ENCODE measurements at regions not wholly inside any gene's neighbourhood (a gene's known extent, or its start where the extent isn't known, plus 50 kb on each side); places are given as distances from the start of the nearest gene placed in this dataset.

DNA sequence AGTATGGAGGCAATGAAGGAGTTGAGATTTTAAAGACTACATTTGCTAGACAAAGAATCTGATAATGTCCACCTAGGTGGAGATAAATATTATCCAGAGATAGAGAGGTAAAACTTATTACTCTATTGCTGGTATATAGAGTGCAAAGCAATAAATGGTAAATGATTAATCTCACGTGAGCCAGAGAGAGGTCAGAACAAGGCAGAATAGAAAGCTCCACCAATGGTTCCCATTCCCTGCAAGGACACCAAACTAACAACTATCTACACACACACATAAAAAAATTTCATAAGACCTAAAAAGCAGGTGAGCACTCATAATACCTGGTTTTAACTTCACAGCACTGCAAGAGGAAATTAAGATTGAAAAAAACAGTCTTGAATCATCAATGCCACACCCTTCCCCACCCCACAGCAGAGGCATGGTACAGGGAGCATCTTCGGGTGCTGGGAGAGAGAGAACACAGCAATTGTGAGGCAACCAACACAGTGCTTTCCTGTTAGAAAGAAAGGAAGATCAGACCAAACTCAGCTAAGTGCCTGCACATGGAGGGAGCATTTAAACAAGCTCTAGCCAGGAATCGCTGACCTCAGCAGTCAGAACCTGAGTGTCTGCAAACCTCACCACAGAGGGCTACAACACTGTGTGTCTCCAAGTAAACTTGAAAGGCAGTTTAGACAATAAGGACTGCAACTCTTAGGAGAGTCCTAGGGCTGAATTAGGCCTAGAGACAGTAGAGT is 1432.6 kb upstream of the TMEFF2 start:
- Histone ChIP-seq H3K27me3 (replicated peaks; ENCODE audit: insufficient read depth, low read depth, low read length, poor library complexity) (no peaks in the 10 kb centered on the region), H3K4me1 (ENCODE audit: insufficient read depth, low read length, poor library complexity, severe bottlenecking) (no peaks in the 10 kb centered on the region), H3K9me3 (ENCODE audit: low read depth, low read length, poor library complexity, severe bottlenecking) (no peaks in the 10 kb centered on the region), H3K36me3 (ENCODE audit: insufficient read depth, low read length, poor library complexity, severe bottlenecking) (no peaks in the 10 kb centered on the region), H3K27ac (ENCODE audit: low read depth, low read length, poor library complexity, severe bottlenecking) (no peak overlapping the region), H3K4me3 (ENCODE audit: low read depth, low read length, poor library complexity, severe bottlenecking) (no peak overlapping the region)
- BruUV-seq (replicated peaks): no TSS peak
- CTCF ChIA-PET: no interaction called here
- POLR2A ChIA-PET (ENCODE audit: low non-redundant PET): no interaction called here
- intact Hi-C loops (cut with micrococcal nuclease; ENCODE audit: unreplicated experiment): no loop called here
- TF ChIP-seq EZH2 (IDR thresholded peaks at IDR 0.05; ENCODE audit: borderline replicate concordance, low read depth, low read length, poor library complexity, severe bottlenecking): no peak
- TF ChIP-seq, protein P1, sequence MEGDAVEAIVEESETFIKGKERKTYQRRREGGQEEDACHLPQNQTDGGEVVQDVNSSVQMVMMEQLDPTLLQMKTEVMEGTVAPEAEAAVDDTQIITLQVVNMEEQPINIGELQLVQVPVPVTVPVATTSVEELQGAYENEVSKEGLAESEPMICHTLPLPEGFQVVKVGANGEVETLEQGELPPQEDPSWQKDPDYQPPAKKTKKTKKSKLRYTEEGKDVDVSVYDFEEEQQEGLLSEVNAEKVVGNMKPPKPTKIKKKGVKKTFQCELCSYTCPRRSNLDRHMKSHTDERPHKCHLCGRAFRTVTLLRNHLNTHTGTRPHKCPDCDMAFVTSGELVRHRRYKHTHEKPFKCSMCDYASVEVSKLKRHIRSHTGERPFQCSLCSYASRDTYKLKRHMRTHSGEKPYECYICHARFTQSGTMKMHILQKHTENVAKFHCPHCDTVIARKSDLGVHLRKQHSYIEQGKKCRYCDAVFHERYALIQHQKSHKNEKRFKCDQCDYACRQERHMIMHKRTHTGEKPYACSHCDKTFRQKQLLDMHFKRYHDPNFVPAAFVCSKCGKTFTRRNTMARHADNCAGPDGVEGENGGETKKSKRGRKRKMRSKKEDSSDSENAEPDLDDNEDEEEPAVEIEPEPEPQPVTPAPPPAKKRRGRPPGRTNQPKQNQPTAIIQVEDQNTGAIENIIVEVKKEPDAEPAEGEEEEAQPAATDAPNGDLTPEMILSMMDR (conservative IDR thresholded peaks at IDR 0.05; ENCODE audit: low read depth, low read length): no peak
- DNase-seq (ENCODE audit: low spot score): no peak

DNA sequence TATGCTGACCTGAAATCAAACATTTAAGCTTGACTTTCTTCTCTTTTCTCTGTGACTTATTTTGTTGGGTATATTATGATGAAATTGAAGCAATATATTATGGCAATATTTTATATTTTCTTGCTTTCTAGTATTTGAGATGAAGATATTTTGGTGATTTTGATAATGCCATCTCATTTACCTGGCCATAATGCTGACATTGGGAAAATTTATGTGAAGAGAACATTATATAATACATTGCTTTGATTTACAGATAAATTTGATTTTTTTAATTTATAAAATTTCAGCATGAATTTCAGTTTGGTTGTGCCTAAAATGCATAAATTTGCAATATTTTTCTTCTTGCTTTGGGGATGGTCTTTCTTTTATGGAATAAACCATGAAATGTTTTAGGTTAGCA is 1413.7 kb upstream of the TMEFF2 start:
- Histone ChIP-seq H3K27me3 (replicated peaks; ENCODE audit: insufficient read depth, low read depth, low read length, poor library complexity) (no peaks in the 10 kb centered on the region), H3K9me3 (ENCODE audit: low read depth, low read length, poor library complexity, severe bottlenecking) (no peaks in the 10 kb centered on the region), H3K36me3 (ENCODE audit: insufficient read depth, low read length, poor library complexity, severe bottlenecking) (no peaks in the 10 kb centered on the region), H3K4me3 (ENCODE audit: low read depth, low read length, poor library complexity, severe bottlenecking) (no peak overlapping the region), H3K27ac (ENCODE audit: low read depth, low read length, poor library complexity, severe bottlenecking) (no peak overlapping the region), H3K4me1 (ENCODE audit: insufficient read depth, low read length, poor library complexity, severe bottlenecking) (no peaks in the 10 kb centered on the region)
- no peak for DNase-seq (ENCODE audit: low spot score)
- CTCF ChIA-PET: no interaction called here
- TF ChIP-seq, protein P1 (conservative IDR thresholded peaks at IDR 0.05; ENCODE audit: low read depth, low read length): no peak
- POLR2A ChIA-PET (ENCODE audit: low non-redundant PET): no interaction called here
- no TSS peak for BruUV-seq (replicated peaks)
- intact Hi-C loops (cut with micrococcal nuclease; ENCODE audit: unreplicated experiment): no loop called here

DNA sequence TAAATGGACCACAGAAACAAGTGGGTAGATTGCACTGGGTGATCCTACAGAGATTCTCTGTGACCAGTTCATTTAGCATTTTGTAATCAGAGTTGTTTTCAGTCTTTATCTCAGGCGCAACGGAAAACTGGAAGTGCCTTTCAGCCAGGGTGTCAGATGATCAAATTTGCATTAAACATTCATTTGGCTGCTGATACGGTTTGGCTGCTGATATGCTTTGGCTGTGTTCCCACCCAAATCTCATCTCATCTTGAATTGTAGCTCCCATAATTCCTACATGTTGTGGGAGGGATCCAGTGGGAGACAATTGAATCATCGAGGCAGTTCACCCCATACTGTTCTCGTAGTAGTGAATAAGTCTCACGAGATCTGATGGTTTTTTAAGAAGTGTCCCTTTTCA is 1396.1 kb upstream of the TMEFF2 start:
- no TSS peak for BruUV-seq (replicated peaks)
- no peak for DNase-seq (ENCODE audit: low spot score)
- no peak overlapping the region for H3K4me3 ChIP-seq (ENCODE audit: low read depth, low read length, poor library complexity, severe bottlenecking)
- H3K27me3 ChIP-seq (replicated peaks; ENCODE audit: insufficient read depth, low read depth, low read length, poor library complexity): no peaks in the 10 kb centered on the region
- TF ChIP-seq, protein P1 (conservative IDR thresholded peaks at IDR 0.05; ENCODE audit: low read depth, low read length): no peak
- TF ChIP-seq EZH2 (IDR thresholded peaks at IDR 0.05; ENCODE audit: borderline replicate concordance, low read depth, low read length, poor library complexity, severe bottlenecking): no peak
- no peak overlapping the region for H3K27ac ChIP-seq (ENCODE audit: low read depth, low read length, poor library complexity, severe bottlenecking)
- ChIA-PET CTCF (no interaction called here), POLR2A (ENCODE audit: low non-redundant PET) (no interaction called here)
- no peaks in the 10 kb centered on the region for H3K9me3 ChIP-seq (ENCODE audit: low read depth, low read length, poor library complexity, severe bottlenecking)
- no peaks in the 10 kb centered on the region for H3K36me3 ChIP-seq (ENCODE audit: insufficient read depth, low read length, poor library complexity, severe bottlenecking)
- H3K4me1 ChIP-seq (ENCODE audit: insufficient read depth, low read length, poor library complexity, severe bottlenecking): no peaks in the 10 kb centered on the region
- intact Hi-C loops (cut with micrococcal nuclease; ENCODE audit: unreplicated experiment): no loop called here
